ENCODE measurements at regions not wholly inside any gene's neighbourhood (a gene's known extent, or its start where the extent isn't known, plus 50 kb on each side); places are given as distances from the start of the nearest gene placed in this dataset.
"Not testable (repeated sequence)": the region's sequence is repeated elsewhere in the genome, so short reads cannot be mapped to it uniquely, and the experiment has no call there.

DNA sequence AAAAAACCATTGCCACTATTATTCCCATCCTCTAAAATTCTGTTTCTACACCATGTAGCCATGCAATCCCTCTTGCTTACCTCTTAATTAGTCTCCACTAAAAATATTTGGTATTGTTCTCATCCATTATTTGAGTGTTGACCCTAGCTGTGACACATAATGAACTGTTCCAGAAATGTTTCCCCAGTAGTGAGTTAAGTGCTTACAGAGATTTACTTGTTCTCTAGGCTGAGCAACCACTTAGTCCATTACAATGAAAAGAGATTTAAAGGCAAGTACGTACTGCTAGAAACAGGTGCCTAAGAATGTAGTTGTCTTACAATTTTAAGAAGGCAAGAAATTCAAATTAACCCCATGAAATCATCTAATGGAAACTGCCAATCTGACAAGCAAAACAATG, 112.7 kb upstream of the PTPN13 start:
- peak; percentile 77 for DNase-seq

DNA sequence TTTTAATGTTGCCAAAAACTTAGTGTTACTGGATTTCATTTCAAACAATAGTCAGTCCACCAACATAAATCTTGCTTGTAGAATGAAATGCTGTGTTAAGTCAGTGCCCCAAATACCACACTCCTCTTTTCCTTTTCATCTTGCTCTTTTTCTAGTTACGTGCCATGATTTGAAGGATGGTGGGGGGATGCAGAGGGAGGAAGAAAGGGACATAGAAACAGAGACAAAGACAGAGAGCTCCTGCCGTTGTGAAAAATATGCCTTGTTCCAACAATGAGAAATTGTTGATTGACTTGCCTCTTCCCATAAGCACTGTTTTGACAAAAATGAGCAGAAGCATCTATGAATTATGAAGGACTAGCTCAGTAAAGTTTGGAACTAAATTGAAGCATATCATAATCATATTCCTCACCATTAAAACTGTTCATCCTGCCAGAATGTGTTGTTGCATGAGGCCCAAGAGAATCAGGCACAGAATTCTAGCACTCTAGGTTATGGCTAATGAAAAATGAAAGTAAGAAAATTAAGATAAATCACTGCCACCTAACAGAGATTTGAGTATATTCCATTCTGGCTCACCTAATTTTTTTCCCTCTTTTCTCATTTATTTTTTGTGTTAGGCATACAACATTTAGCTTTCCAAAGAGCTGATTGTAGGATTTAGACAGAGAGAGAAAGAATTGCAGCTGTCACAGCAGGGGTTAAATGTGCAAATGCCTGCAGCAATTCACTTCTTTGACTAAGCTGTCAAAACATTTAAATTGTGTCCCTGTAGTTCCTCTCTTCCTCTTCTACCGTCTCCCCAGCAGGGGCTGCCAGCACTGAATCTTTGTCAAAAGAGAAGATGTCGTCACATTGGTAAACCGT, 111.6 kb upstream of the PTPN13 start:
- DNase-seq = peak; percentile 92

DNA sequence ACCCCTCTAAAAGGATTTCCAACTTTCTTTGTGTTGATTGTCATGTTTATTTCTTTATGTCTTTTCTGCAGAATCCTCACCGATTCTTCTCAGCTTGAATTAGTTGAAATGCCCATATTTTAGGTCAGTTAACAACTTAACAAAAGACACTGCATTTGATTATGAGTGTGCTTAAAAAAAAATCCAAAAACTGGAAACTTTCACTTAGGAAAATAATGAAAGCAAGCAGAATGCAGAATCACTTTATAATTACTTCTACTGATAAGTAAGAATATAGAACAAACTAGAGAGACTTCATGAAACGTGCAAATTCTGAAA, 111.0 kb upstream of the PTPN13 start:
- no peak for DNase-seq

DNA sequence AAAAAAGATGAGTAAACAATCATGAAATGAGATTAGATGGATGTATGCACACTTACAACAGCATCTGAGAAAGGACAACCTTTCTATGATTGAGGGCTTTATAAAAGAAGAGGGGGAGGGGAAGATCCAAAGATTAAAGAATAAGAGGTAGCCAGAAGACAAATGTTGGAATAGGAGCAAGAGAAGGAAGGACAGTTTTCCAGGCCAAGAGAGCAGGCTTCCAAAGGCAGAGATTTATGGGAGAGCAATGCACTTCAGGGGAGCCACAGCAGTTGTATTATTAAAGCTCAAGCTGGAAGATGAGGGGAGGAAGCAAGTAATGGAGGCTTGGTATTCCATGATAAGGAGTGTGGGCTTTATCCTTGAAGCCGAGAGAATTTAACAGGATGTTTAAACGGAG, 110.3 kb upstream of the PTPN13 start:
- peak; percentile 50 for DNase-seq

DNA sequence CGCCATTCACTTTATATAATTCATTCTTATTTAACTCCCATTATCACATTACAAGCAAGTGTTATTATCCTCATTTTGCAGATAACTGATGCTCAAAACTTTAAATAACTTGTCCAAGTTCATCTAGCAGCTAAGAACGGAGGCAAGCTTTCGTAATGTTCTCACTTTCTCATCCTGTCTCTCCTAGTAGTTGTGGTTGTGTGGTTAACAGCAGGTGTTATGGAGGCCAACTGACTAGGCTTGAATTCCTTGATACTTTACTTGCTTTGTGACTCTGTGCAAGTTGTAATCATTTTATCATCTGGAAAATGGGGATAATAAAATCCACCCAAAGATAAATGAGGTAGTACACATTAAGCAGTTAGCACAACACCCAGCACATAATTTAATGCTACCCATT, 109.9 kb upstream of the PTPN13 start:
- DNase-seq = no peak

DNA sequence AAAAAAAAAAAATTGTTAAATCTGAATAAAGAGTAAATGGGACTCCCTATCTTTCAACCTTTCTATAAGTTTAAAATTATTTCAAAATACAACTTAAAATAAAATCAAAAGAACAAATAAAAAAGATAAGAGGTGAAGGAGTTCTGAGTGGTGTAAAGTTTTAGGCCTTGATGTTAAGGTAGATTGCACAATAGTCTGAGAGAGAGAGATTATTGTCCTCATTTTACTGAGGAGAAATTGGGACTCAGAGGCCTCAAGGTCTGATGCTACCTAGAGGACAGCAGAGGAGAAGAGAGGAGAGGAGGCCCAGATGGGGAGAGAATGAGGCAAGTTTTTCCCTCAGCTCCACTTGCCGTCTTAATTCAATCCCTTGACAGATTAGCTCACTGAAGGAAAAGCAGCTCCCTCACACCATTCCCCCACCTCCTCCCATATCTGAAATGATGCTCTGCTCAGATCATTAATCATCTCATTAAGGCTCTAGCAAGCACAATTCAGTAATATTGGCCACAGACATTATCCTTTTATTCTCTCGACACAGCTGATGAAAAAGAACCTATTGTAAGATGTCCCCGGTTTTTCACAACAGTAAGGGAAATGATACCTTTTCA, 106.3 kb upstream of the PTPN13 start:
- no peak for DNase-seq

DNA sequence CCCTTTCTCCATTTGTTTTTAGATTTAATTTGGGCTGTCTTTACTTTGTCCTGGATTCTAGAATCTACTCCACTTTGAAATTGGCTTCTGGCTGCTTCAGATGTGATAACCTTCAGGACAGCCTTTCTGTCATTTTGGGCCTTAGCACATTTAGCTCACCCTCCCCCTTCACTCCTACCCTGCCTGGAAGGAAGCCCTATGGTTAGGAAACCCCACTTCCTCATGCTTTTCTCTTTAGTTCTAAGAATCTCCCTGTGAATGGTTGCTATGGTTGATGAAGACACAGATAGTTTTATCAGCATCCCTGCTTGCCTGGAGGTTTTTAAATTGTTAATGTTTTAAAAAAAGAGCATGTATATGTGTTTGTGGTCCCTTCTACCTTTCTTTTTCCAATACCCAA, 100.7 kb upstream of the PTPN13 start:
- no peak for DNase-seq

DNA sequence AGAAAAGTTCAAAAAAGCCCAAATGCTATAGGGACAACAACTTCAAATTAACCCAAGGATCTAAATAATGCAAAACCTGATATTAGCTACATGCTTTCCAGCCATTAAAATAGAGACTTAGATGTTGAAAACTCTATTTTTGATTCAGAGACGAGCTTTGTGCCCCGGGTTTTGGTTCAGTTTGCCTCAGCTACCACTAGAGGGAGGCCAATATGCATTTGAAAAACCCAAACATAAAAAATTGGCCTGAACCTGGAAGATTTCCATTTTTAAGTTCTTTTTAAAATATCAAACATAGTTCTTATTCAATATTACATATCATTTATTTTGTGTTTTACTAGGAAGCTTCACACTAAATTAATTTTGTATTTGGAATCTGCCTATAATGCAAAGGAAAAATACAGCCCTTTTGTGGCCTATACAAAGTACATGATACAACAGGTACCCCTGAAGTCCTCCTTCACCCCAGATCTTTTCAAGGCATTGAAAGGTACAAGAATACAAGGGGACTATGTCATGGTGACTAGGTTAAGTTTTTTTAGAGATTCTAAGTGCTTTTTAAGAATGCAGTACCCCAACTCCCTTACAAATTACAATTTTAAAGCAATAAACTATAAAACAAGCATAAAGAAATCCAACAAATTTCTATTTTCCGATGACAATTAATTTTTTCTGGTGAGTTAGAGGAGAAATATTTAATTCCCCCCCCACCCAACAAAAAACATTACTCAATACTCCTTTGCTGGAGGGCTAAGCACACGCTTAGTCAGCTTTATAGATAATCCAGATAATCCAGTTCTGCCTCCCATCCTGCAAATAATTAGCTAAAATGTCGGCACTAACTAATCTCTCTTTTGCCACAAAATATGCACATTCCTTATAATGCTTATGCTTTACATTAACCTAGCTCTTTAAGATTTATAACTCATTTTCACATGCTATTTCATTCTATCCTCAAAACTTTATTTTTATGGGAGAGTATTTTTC, 97.7 kb upstream of the PTPN13 start:
- peak; percentile 82 for DNase-seq

DNA sequence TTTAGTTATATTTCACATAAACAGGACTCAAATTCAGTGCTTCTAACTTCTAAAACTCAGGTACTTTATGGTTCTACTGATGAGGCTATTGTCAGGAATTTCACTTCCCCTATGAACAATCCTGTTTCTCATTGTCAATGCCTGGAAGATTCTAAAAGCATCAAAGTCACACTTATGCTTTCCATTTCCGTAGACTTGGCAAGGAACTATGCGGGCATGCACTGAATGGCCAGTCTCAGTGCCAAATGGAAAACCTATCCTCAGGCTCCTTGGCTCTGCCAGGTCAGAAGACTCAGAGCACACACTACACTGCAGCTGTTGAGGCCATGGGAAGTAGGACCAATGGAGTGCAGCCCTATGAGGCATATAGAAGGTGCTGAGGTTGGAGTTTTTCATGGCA, 97.0 kb upstream of the PTPN13 start:
- DNase-seq = no peak

DNA sequence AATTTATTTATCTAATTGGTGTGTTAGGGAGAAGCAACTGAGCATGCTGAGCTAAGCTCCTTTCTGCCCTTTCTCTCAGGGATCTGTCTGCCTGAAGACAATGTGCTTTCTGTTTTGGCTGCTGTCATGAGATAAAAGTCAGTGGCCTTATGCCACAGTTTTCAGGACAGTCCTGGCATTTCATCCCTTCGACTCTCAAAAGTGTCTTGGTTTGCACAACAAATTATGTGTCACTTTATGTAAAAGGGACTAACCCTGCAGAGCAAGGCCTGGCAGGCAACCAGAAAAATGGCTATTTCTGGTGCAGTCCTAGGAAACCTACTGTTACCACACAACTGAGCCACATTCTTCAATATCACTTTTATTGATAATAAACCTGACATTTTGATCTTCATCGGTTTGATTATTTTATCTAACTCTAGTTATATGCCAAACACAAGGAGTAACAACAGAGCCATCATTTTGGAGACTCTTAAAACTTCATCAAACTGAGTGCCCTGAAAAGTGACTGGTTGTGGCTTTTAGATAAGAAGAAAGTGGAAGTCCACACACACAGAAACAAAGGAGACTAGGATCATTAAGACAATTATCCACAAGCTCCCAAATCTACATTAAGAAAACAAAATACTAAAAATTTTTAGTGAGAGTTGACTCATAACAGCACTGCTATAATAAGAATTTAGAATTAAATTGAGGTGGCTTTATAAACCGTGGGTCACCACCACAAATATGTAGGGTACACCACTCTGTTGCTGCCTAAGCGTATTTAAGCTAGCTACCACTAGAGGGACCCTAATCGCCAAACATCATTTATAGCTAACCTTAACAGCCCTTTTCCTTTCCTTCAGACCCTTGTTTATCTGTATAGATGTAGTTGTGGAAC, 95.9 kb upstream of the PTPN13 start:
- DNase-seq = peak; percentile 83

DNA sequence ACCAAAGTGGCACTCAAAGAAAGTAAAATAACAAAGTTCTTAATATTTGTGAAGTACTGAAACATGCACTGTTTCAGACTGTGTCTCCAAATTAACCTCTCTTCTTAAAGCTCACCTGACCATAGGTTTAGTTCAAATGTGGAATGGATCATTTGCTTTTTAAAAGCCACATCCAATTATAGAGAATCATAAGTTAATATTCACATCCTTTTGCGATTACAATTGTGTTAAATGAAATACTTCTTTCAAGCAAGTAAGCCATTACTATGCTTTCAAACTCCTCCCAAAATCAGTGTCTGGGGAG, 95.3 kb upstream of the PTPN13 start:
- DNase-seq = no peak

DNA sequence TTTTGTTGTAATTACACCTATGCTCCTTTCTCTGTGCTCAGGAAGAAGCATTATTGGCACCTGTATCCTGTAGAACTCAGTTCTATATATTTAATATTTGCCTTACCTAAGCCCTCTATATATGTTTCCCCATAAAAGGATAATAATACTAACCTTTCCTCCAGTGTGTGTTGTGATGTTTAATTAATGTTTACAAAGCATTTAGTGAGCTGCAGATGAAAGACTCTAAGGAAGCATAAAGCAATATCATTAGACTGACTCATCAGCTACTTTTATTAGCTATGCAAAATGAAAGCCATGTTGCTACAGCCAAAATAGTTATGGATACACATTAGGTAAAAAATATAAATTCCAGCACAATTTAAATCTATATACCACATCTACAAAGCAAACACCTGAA, 93.6 kb upstream of the PTPN13 start:
- no peak for DNase-seq

DNA sequence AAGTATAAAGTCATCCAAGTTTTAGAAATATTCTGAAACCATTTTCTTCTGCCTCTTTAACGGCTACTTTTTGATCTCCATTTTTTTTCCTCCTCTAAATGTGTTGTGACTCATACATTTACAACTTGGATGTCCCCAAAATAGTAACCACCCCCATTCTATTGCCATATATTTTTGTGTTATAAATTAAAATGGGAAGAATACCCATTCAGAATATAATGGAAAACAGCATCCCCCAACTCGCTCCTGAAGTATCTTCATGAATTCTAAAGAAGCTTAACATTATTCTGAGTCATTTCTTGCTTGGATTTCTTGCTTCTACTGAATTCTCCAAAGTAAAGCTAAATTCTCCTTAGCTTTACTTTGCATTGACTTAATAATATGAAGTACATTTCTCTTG, 92.0 kb upstream of the PTPN13 start:
- DNase-seq = no peak

DNA sequence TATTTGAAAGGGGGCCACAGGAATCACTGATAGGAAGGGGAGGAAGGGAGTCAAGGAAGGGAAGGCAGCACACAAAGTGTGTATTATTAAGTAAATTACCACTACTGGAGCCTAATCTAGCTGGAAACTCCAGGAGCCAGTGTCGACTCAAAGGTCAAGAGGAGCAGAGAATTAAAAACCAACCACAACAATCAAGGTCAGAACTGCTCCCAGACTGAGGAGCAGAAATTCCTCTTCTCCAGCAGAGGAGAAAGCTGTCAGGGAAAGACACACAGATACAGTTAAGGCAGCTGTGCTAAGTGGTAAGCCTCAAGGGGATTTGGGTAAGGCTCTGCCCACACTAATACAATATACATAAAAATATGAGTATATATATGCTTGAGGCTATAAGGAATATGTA, 87.5 kb upstream of the PTPN13 start:
- DNase-seq = peak; percentile 62

DNA sequence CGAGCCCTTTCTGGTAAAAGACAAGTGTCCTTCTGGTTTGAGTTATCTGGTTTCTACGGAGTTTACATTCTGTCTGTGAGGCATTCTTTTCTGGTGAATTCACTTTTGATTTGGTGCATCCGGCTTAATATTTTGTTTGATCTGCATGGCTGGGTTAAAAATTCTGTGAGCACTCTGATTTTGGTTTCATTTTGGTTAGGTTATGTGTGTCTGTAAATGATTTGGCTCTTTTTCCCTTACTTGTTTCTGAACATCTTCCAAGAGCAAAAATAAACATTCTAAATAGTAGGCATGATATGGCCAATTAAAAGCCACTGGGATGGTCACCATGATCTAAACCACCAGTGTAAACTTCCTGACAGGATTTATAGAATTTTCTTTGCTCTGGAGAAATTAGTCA, 85.7 kb upstream of the PTPN13 start:
- DNase-seq = no peak

DNA sequence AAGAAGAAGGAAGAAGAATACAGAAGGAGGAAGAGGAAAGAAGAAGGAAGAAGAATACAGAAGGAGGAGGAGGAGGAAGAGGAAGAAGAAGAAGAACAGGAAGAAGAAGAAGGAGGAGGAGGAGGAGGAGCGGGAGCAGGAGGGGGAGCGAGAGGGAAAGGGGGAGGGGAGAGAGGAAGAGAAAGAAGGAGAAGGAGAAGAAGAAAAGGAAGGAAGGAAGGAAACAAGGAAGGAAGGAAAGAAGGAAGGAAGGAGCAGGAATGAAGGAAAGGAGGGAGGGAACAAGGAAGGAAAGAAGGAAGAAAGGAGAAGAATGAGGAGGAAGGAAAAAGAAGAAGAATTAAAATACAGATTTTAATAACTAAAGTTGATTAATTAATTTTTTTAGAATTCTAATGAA, 82.5 kb upstream of the PTPN13 start:
- no peak for DNase-seq

DNA sequence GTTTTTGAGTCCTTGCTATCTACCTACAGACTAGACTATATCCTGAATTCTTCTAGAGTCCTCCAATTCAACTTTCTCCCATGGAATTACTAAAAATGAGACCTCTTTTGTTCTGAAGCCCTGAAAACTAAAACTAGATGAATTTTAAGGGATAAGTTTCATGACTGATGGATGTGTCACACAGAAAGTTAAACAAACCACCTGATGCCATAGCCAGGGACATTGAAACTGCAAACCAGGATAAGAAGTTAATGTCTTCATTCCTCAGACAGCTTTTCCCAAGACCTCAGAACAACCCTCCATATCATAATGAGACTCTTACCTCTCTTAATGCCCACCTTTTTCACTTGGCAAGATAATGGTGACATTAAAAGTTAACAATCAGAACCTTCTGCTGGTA, 81.5 kb upstream of the PTPN13 start:
- DNase-seq = no peak

DNA sequence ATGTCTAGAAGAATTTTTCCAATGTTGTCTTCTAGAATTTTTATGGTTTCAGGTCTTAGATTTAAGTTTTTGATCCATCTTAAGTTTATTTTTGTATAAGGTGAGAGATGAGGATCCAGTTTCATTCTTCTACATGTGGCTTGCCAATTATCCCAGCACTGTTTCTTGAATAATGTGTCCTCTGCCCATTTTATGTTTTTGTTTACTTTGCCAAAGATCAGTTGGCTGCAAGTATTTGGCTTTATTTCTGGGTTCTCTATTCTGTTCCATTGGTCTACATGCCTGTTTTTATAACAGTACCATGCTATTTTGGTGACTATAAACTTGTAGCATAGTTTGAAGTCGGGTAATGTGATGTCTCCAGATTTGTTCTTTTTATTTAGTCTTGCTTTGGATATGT, 78.2 kb upstream of the PTPN13 start:
- DNase-seq = not testable (repeated sequence)

DNA sequence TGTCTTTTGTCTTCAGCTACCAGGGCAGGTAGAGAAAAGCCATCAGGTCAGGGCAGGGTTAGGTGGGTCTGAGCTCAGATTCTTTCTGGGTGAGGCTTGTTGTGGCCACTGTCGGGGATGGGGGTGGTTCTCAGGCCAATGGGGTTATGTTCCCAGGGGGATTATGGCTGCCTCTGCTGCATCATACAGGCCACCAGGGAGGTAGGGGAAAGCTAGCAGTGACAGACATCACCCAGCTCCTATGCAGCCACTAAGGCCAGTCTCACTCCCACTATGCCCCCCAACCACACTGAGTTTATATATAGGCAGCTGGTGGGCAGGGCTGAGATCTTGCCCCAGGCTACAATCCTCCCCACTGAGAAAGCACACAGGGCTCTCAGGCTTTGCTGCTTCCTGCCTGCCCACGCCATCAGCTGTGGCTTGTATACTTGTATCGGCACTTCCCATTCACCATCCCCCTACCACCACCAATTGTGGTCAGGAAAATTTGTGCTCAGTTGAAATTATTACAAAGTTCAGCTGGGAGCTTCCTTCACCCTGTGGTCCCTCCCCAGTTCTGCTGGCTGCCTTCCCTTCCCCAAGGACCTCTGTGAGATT, 72.6 kb upstream of the PTPN13 start:
- no peak for DNase-seq

DNA sequence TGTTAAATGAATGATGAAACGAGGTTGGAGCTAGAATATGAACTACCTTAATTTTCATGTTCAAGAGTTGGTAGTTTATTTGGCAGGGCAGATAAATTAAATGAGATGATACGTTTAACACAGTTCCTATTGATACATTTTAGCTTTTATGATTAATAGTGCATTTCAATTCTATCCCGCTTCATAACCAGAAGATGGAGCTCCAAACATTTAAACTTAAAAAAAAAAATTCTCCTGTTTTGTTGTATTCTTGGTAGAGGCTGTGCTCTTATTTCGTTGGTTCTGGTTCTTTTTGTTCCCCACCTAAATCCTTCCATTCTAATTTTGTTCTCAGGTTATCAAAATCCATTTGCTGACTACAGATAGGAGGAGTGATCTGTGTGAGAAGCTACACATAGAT, 71.8 kb upstream of the PTPN13 start:
- DNase-seq = no peak

DNA sequence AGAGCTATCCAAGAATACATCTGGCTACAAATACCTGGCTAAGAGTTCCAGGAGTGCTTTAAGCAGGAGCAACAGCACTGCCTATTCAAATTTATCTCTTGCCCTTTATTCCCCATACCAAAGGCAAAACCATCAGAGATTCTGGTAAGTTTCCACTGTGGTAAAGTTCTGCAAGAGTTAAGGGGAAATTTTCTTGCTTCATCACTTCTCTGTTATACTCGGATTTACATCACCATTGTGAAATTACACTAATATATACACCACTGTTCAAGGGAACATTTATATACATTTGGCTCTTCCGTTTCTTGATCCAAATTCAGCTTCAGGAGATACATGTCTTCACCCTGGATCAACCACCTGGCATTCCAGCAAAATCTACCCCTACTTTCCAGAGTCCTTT, 70.8 kb upstream of the PTPN13 start:
- no peak for DNase-seq

DNA sequence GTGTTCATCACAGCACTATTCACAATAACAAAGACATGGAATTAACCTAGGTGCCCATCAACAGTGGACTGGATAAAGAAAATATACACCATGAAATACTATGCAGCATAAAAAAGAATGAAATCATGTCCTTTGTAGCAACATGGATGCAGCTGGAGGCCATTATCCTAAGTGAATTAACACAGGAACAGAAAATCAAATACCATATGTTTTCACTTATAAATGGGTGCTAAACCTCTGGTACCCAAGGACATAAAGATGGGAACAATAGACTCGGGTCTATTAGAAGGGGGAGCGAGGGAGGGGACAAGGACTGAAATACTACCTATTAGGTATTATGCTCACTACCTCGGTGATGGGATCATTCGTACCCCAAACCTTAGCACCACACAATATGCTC, 66.4 kb upstream of the PTPN13 start:
- not testable (repeated sequence) for DNase-seq
